ENCODE measurements at regions not wholly inside any gene's neighbourhood (a gene's known extent, or its start where the extent isn't known, plus 50 kb on each side); places are given as distances from the start of the nearest gene placed in this dataset.

GRCh38 chr2:15061268-15061667, 428.8 kb downstream of the LRATD1 start:
- ATAC-seq (no peak), DNase-seq (no peak)
- POLR2A ChIA-PET: no interaction called here
- intact Hi-C loops (cut with micrococcal nuclease): no loop called here
- Mint-ChIP-seq H3K36me3 (ENCODE audit: low read depth) (no peaks in the 10 kb centered on the region), H3K4me3 (no peak overlapping the region), H3K4me1 (ENCODE audit: low read depth) (no peaks in the 10 kb centered on the region), H3K27me3 (peaks cover 6% of the 10 kb centered on the region), H3K9me3 (no peaks in the 10 kb centered on the region), H3K27ac (no peak overlapping the region)
- CTCF ChIA-PET: no interaction called here
- TF ChIP-seq CTCF (IDR thresholded peaks at IDR 0.05): no peak

GRCh38 chr2:15066138-15066537, 433.6 kb downstream of the LRATD1 start:
- DNase-seq (no peak), ATAC-seq (no peak)
- POLR2A ChIA-PET: no interaction called here
- Mint-ChIP-seq H3K27ac (no peak overlapping the region), H3K9me3 (no peaks in the 10 kb centered on the region), H3K4me1 (ENCODE audit: low read depth) (no peaks in the 10 kb centered on the region), H3K4me3 (no peak overlapping the region), H3K36me3 (ENCODE audit: low read depth) (no peaks in the 10 kb centered on the region), H3K27me3 (peaks cover 5% of the 10 kb centered on the region)
- CTCF ChIA-PET: no interaction called here
- TF ChIP-seq CTCF (IDR thresholded peaks at IDR 0.05): no peak
- intact Hi-C loops (cut with micrococcal nuclease): no loop called here

GRCh38 chr2:15069149-15069548, 436.6 kb downstream of the LRATD1 start:
- Mint-ChIP-seq H3K27me3 (peaks cover 3% of the 10 kb centered on the region), H3K4me3 (no peak overlapping the region), H3K4me1 (ENCODE audit: low read depth) (no peaks in the 10 kb centered on the region), H3K27ac (no peak overlapping the region), H3K9me3 (no peaks in the 10 kb centered on the region), H3K36me3 (ENCODE audit: low read depth) (no peaks in the 10 kb centered on the region)
- intact Hi-C loops (cut with micrococcal nuclease): no loop called here
- ChIA-PET CTCF (interaction anchor here (1.8 kb wide), 1 partner anchor 12 kb away, joined by 6 read pairs; no protein-coding TSS in a partner anchor), POLR2A (no interaction called here)
- DNase-seq: no peak
- no peak for ATAC-seq
- TF ChIP-seq CTCF (IDR thresholded peaks at IDR 0.05): no peak

GRCh38 chr2:15072836-15073235, 440.3 kb downstream of the LRATD1 start:
- Mint-ChIP-seq H3K27ac (no peak overlapping the region), H3K4me3 (no peak overlapping the region), H3K27me3 (peaks cover 5% of the 10 kb centered on the region), H3K36me3 (ENCODE audit: low read depth) (no peaks in the 10 kb centered on the region), H3K4me1 (ENCODE audit: low read depth) (no peaks in the 10 kb centered on the region), H3K9me3 (no peaks in the 10 kb centered on the region)
- DNase-seq: no peak
- ATAC-seq: no peak
- ChIA-PET CTCF (no interaction called here), POLR2A (interaction anchor here (1.0 kb wide), 1 partner anchor 9 kb away, joined by 3 read pairs; no protein-coding TSS in a partner anchor)
- intact Hi-C loops (cut with micrococcal nuclease): no loop called here
- TF ChIP-seq CTCF (IDR thresholded peaks at IDR 0.05): no peak

GRCh38 chr2:15073664-15074063, 441.1 kb downstream of the LRATD1 start:
- no peak for TF ChIP-seq CTCF (IDR thresholded peaks at IDR 0.05)
- intact Hi-C loops (cut with micrococcal nuclease): no loop called here
- Mint-ChIP-seq H3K4me1 (ENCODE audit: low read depth) (no peaks in the 10 kb centered on the region), H3K9me3 (no peaks in the 10 kb centered on the region), H3K4me3 (no peak overlapping the region), H3K36me3 (ENCODE audit: low read depth) (no peaks in the 10 kb centered on the region), H3K27ac (no peak overlapping the region), H3K27me3 (peaks cover 5% of the 10 kb centered on the region)
- DNase-seq: no peak
- no peak for ATAC-seq
- ChIA-PET CTCF (no interaction called here), POLR2A (interaction anchor here (1.0 kb wide), 1 partner anchor 9 kb away, joined by 3 read pairs; no protein-coding TSS in a partner anchor)
